Stimulated activated naive CD4-positive, alpha-beta T cell treated with Interleukin-2 at 50 U/mL for 16 hours (primary cell): ENCODE measurements at regions not wholly inside any gene's neighbourhood (a gene's known extent, or its start where the extent isn't known, plus 50 kb on each side); places are given as distances from the start of the nearest gene placed in this dataset.
A peak's percentile ranks its signal among the peaks of the same experiment; 100 is the strongest.
"Not testable (repeated sequence)": the region's sequence is repeated elsewhere in the genome, so short reads cannot be mapped to it uniquely, and the experiment has no call there.

Experiments
- DNase-seq: peaks from one replicate; lab custom pipeline; 2025; lab: John Stamatoyannopoulos, UW

DNA sequence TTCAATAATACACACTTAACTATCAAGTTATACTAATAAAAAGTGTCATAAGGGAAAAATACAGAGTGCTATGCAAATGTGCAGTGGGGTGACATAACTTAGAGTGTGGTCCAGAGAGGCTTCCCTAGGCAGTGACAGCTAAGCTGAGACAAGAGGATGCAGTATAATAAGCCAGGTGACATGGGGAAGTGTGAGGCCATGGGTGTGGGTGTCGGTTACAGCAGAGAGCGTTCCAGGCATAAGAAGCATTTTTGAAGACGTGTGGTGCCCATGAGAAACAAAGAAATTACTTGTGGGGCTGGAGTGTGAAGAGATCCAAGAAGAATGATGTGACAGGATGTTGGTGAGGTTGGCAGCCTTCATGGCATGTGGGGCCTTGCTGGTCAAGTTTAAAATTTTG, 78.1 kb upstream of the PICALM start:
- no peak for DNase-seq

GRCh38 chr11:86145439-86146156, 76.7 kb upstream of the PICALM start:
- no peak for DNase-seq

GRCh38 chr11:86144846-86145245, 76.0 kb upstream of the PICALM start:
- DNase-seq, result no peak

GRCh38 chr11:86144087-86144486, 75.2 kb upstream of the PICALM start:
- not testable (repeated sequence) for DNase-seq

DNA sequence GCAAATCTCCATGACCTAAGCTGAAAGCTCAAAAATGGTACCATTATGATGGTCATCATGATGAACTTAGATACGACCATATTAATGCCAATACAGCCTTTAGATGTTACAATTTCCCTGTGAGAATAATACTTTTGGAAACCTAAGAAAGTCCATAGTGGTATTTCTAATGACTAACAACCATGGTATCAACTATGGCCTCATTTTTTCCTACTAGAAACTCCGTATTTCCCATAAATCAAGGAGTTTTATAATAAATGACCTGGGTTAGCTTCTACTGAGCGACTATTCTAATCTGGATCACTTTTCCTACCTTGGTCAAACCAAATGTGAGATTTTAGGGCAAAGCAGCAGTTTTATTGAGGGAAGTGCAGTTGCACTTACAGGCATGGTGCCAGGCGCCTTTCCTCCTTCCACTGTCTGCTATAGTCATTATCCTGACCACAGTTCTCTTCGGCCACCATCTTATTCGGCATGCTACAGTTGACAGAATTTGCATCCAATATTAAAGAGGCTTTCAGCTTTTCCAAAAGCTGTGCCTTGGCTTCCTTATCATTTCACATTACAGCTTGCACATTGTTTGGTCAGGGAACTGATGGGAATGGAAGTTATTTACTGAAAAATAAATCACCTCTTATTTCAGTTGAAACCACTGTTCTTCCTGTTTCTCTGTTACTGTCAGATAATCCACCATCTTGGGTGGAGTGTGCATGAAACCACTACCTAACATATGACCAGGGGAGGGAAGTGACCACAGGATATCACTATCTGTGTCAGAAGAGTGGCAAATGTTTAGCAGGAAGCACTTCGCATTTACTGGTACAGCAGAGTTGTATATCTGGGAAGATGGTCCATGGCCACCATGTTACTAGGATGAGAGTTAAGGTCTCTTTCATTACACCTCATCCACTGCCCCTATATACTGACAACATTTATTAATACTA, 74.5 kb upstream of the PICALM start:
- no peak for DNase-seq

GRCh38 chr11:86142170-86142569, 73.3 kb upstream of the PICALM start:
- no peak for DNase-seq

- no peak for DNase-seq
These were observed 72.8 kb upstream of the PICALM start for GRCh38 chr11:86141727-86142126.

GRCh38 chr11:86140334-86140990, 71.6 kb upstream of the PICALM start:
- no peak for DNase-seq

DNA sequence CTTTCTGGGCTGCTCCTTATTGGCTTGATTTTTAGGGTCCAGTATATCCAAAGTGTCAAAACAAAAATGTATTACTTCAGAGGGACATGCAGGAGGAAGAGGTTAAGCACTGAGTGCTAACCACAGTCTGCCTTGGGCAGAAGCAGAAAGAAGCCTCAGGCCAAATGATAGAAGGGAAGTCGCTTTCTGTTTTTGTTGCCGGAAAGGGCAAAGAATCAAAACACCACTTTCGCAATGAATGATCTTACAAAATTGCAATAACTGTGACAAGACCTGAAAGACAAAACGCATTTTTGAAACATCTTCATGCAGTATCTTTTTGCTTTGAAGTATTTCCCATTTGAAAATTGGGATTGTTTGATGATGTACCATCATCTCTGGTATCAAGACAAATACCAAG, 70.1 kb upstream of the PICALM start:
- DNase-seq, result peak; percentile 3

- DNase-seq, result no peak
These were observed 67.7 kb upstream of the PICALM start for GRCh38 chr11:86136538-86136937.

DNA sequence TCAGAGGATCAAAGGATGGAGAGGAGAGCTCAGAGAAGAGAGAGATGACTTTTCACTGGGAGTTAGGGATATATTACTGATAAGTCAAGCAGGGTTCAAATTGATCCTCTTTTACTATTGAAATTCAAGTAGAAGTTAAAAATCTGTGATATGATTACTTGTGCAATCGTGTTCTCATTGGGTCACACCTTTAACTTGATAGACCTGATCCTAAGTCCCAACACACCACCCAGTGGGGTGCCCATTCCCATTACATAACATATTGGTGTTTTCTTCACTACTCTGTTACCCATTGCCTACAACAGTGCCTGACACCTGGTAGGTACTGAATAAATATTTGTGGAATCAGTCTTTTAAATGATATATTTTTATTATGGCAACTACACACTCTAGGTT, 66.4 kb upstream of the PICALM start:
- no peak for DNase-seq

DNA sequence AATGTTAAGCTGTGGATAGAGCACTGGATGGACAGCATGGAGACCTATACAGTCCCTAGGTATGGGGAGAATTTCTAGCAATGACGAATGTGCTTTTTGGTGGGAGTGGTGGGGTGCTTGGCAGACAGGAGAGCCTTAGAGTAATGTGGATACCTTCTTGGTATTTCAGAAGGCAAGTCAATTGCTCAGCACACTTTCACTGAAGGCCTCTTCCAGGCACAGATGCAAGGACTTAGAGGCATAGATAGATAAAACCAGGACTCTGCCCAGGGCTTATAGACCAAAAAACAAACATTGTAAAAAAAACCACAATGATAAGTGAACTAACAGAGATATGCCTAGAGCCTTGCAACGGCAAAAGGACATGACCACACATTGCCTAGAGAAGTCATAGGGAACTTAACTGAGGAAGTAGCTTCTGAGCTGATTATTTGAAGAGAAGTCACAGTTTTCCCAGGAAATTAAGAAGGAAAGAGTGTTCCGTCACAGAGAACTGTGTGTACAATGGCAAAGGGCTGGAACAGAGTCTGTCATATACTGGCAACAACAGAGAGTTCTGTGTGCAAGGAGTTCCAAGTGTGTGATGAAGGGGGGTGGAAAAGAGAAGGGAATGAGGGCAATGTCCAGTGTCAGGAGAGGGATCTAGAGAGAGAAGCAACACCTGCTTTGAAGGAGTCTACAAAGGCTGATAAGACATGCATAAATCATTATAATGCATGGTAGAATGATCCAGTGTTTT, 65.9 kb upstream of the PICALM start:
- no peak for DNase-seq

GRCh38 chr11:86132667-86133249, 63.9 kb upstream of the PICALM start:
- DNase-seq, result no peak

- DNase-seq, result no peak
These were observed 61.1 kb upstream of the PICALM start for GRCh38 chr11:86129740-86130540.

DNA sequence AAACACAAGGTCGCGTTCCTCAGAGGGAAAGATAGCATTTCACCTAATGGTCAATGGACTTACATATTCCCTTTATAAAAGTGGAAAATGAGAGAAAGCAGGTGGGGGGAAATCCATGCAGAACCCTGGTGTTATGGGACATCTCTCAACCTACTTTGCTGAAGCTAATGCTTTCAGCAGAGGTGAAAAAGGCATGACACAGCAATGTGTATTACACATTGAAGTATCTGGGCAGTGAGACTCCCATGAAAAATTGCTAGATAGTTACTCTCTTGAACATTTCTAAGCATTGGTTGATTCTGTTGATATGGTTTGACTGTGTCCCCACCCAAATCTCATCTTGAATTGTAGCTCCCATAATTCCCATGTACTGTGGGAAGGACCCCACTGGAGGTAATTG, 60.0 kb upstream of the PICALM start:
- DNase-seq, result no peak

DNA sequence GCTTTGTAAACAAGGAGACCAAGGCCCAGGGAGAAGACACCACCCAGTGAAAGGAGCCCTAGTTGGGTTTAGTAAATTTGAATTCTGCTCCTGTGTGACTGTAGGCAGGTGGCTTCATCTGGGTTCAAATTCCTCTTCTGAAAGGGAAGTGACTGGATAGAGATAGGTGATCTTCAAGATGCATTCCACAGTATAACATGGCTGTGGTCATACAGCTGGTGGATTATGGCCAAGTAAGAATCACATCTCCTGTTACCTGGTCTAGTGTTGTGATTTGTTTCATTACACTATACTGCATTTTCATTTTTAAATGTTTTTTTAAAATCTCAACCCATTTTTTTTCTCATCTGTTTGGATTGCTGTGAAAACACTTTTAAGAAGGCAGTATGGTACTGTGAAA, 58.0 kb upstream of the PICALM start:
- DNase-seq, result no peak

GRCh38 chr11:86124251-86125233, 55.7 kb upstream of the PICALM start:
- DNase-seq, result no peak

- DNase-seq, result no peak
These were observed 53.9 kb upstream of the PICALM start for GRCh38 chr11:86122773-86123172.

- no peak for DNase-seq
These were observed 51.9 kb upstream of the PICALM start for GRCh38 chr11:86120807-86121206.

DNA sequence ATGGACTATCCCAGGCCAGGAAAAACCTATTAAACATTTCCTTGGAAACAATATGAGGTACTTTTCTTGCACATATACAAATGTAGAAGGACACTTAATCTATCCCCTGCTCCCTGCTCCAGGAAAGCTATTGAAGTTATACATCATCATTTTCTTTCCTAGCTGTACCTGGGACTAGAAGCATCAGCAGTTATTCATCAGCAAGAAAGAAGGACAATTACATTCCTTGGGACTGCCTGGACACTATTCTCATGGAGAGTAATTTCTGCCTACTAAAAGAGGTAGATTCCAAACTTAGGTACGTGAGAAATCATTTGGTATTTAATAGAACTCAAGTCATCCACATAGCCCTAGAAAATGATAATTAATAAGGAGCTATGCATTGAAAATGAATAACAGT, 51.0 kb upstream of the PICALM start:
- DNase-seq, result no peak
